Astrocyte (in vitro differentiated cells and primary cell): ENCODE measurements at regions not wholly inside any gene's neighbourhood (a gene's known extent, or its start where the extent isn't known, plus 50 kb on each side); places are given as distances from the start of the nearest gene placed in this dataset.

Experiments used
- DNase-seq: peaks from one replicate; pipeline ENCODE4 v3.0.0-alpha.2; 2010; ENCODE audit warnings: low read depth
- FAIRE-seq: peaks from 2 replicates; lab custom pipeline; 2011; peaks lifted over from hg19 to GRCh38; lab: Jason Lieb, UNC
- H2AFZ ChIP-seq: 2 replicates; pipeline ENCODE4 v1.6.0; 2012; ENCODE audit warnings: low read depth, low read length, inconsistent platforms
- H3K27ac ChIP-seq: 2 replicates; pipeline ENCODE4 v1.5.1; 2011; ENCODE audit warnings: low read depth, low read length, inconsistent platforms
- H3K27me3 ChIP-seq: 2 replicates; pipeline ENCODE4 v1.6.0; 2011; ENCODE audit warnings: low read length, inconsistent platforms; ENCODE audit not compliant: insufficient read depth
- H3K36me3 ChIP-seq: 2 replicates; pipeline ENCODE4 v1.5.1; 2011; ENCODE audit warnings: low read length, inconsistent platforms; ENCODE audit not compliant: insufficient read depth
- H3K4me1 ChIP-seq: 2 replicates; pipeline ENCODE4 v1.5.1; 2011; ENCODE audit warnings: low read length, inconsistent platforms; ENCODE audit not compliant: insufficient read depth
- H3K4me2 ChIP-seq: 2 replicates; pipeline ENCODE4 v1.6.0; 2012; ENCODE audit warnings: low read length, inconsistent platforms
- H3K4me3 ChIP-seq: 2 replicates; pipeline ENCODE4 v1.5.1; 2011; ENCODE audit warnings: low read depth, mild to moderate bottlenecking, low read length, inconsistent platforms; ENCODE audit not compliant: insufficient read depth
- H3K79me2 ChIP-seq: 2 replicates; pipeline ENCODE4 v1.6.0; 2012; ENCODE audit warnings: mild to moderate bottlenecking, low read length, inconsistent platforms; ENCODE audit not compliant: insufficient read depth
- H3K9ac ChIP-seq: 2 replicates; pipeline ENCODE4 v1.6.0; 2012; ENCODE audit warnings: mild to moderate bottlenecking, low read length, inconsistent platforms
- H3K9me3 ChIP-seq: 2 replicates; pipeline ENCODE4 v1.5.1; 2012; ENCODE audit warnings: low read depth, mild to moderate bottlenecking, low read length, inconsistent platforms; ENCODE audit not compliant: insufficient read depth
- H4K20me1 ChIP-seq: 2 replicates; pipeline ENCODE4 v1.6.0; 2012; ENCODE audit warnings: low read length, inconsistent platforms; ENCODE audit not compliant: insufficient read depth
- H3K27ac Mint-ChIP-seq: one replicate; pipeline ENCODE4 v1.8.0; 2021; ENCODE audit warnings: mild to moderate bottlenecking, mixed read lengths; ENCODE audit not compliant: unreplicated experiment
- H3K27me3 Mint-ChIP-seq: one replicate; pipeline ENCODE4 v1.8.0; 2021; ENCODE audit warnings: low read depth, mixed read lengths; ENCODE audit not compliant: unreplicated experiment
- H3K36me3 Mint-ChIP-seq: one replicate; pipeline ENCODE4 v1.8.0; 2021; ENCODE audit warnings: low read depth, mixed read lengths; ENCODE audit not compliant: unreplicated experiment
- H3K4me1 Mint-ChIP-seq: one replicate; pipeline ENCODE4 v1.8.0; 2021; ENCODE audit warnings: low read depth, mixed read lengths; ENCODE audit not compliant: unreplicated experiment
- H3K4me3 Mint-ChIP-seq: one replicate; pipeline ENCODE4 v1.8.0; 2021; ENCODE audit warnings: mild to moderate bottlenecking, moderate library complexity, mixed read lengths; ENCODE audit not compliant: unreplicated experiment
- H3K9me3 Mint-ChIP-seq: one replicate; pipeline ENCODE4 v1.8.0; 2021; ENCODE audit warnings: mild to moderate bottlenecking, mixed read lengths; ENCODE audit not compliant: unreplicated experiment
- EZH2 ChIP-seq: IDR thresholded peaks from 2 replicates; pipeline ENCODE4 v1.6.1; 2012; ENCODE audit warnings: mild to moderate bottlenecking, low read length, inconsistent platforms; ENCODE audit not compliant: insufficient read depth
- TF ChIP-seq, protein P1 (sequence below): IDR thresholded peaks from 2 replicates; pipeline ENCODE4 v1.5.1; 2011; ENCODE audit warnings: low read depth, mild to moderate bottlenecking, inconsistent platforms, low read length, moderate library complexity; ENCODE audit not compliant: insufficient read depth

DNA sequence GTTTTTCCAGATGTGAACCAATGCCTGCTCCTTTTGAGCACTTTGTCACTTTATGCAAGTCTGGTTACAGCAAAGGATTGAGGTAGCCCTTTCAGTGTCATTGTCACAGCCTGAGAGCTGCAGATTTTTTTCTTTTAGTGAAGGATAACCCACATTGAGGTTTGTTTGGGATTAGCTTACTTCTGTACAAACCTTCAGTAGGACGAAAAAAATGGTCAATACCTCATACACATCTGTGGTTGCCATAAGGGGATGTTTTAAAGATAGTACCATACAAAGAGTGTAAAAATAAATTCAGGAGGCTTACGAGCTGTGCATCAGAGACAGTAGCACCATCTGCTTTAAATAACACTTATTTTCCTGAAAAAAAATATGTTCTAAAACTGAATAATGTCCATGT is 566.0 kb downstream of the AJAP1 start:
- H3K36me3 Mint-ChIP-seq = no peaks in the 10 kb centered on the region
- DNase-seq (no peak), FAIRE-seq (no peak)
- Histone ChIP-seq H3K9me3 (peaks cover 11% of the 10 kb centered on the region), H3K27ac (no peak overlapping the region), H4K20me1 (no peaks in the 10 kb centered on the region), H3K27me3 (no peaks in the 10 kb centered on the region), H3K9ac (no peak overlapping the region), H2AFZ (no peak overlapping the region), H3K36me3 (no peaks in the 10 kb centered on the region), H3K79me2 (no peaks in the 10 kb centered on the region), H3K4me2 (no peak overlapping the region), H3K4me1 (no peaks in the 10 kb centered on the region), H3K4me3 (no peak overlapping the region)
- peaks cover 46% of the 10 kb centered on the region for H3K27me3 Mint-ChIP-seq
- no peaks in the 10 kb centered on the region for H3K4me1 Mint-ChIP-seq
- no peak overlapping the region for H3K4me3 Mint-ChIP-seq
- H3K9me3 Mint-ChIP-seq = peaks cover 4% of the 10 kb centered on the region
- no peak overlapping the region for H3K27ac Mint-ChIP-seq
- TF ChIP-seq EZH2 = no peak
- TF ChIP-seq, protein P1, sequence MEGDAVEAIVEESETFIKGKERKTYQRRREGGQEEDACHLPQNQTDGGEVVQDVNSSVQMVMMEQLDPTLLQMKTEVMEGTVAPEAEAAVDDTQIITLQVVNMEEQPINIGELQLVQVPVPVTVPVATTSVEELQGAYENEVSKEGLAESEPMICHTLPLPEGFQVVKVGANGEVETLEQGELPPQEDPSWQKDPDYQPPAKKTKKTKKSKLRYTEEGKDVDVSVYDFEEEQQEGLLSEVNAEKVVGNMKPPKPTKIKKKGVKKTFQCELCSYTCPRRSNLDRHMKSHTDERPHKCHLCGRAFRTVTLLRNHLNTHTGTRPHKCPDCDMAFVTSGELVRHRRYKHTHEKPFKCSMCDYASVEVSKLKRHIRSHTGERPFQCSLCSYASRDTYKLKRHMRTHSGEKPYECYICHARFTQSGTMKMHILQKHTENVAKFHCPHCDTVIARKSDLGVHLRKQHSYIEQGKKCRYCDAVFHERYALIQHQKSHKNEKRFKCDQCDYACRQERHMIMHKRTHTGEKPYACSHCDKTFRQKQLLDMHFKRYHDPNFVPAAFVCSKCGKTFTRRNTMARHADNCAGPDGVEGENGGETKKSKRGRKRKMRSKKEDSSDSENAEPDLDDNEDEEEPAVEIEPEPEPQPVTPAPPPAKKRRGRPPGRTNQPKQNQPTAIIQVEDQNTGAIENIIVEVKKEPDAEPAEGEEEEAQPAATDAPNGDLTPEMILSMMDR = no peak

DNA sequence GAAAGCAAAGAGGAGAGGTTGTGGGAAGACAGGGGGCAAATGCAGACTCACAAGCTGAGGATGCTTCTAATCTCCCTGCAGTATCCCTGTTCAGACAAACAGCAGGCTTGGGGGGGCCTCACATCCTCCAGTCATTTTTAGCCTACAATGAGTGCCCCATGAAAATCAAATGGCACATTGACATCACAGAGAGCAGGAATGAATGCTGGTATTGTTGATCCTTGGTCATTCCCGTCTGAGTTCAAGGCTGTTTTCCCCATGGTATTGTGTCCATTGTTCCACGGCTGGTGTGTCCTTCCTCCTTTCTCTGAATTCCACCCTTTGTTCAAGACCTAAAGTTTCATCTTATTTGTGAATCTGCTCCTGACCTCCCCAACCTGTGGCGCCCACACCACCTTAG is 545.6 kb downstream of the AJAP1 start:
- no peaks in the 10 kb centered on the region for H3K36me3 Mint-ChIP-seq
- peaks cover 25% of the 10 kb centered on the region for H3K27me3 Mint-ChIP-seq
- Histone ChIP-seq H3K4me2 (no peak overlapping the region), H3K9ac (no peak overlapping the region), H3K36me3 (no peaks in the 10 kb centered on the region), H3K27me3 (no peaks in the 10 kb centered on the region), H4K20me1 (no peaks in the 10 kb centered on the region), H3K27ac (no peak overlapping the region), H2AFZ (no peak overlapping the region), H3K4me3 (no peak overlapping the region), H3K79me2 (no peaks in the 10 kb centered on the region), H3K4me1 (no peaks in the 10 kb centered on the region), H3K9me3 (peaks cover 6% of the 10 kb centered on the region)
- no peak overlapping the region for H3K4me3 Mint-ChIP-seq
- DNase-seq (no peak), FAIRE-seq (no peak)
- no peak overlapping the region for H3K27ac Mint-ChIP-seq
- no peaks in the 10 kb centered on the region for H3K4me1 Mint-ChIP-seq
- no peak for TF ChIP-seq EZH2
- TF ChIP-seq, protein P1 = no peak
- H3K9me3 Mint-ChIP-seq = peaks cover 9% of the 10 kb centered on the region

DNA sequence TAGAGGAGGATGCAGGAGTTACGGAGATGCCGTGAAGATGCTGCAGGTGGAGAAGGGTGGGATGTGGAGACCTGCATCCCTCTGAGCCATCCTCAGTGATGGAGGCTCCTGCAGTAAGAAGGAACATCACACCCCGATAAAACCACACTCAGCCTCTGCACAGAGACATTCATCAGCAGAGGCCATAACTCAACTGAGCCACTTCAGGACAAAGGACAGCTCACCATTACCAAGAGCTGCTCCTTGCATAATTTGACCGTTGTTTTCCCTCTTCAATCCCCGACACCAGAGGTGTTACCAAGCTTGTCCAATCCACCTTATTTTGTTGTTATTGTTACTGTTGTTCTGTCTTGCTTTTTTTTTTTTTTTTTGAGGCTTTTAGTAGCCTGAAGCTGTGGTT is 543.9 kb downstream of the AJAP1 start:
- no peaks in the 10 kb centered on the region for H3K27me3 ChIP-seq

More for the DNA sequence above, 543.9 kb downstream of the AJAP1 start:
- no peaks in the 10 kb centered on the region for H3K36me3 Mint-ChIP-seq
- H3K27me3 Mint-ChIP-seq = peaks cover 24% of the 10 kb centered on the region
- no peaks in the 10 kb centered on the region for H3K4me1 Mint-ChIP-seq
- Histone ChIP-seq H2AFZ (no peak overlapping the region), H3K4me2 (no peak overlapping the region), H4K20me1 (no peaks in the 10 kb centered on the region), H3K4me1 (no peaks in the 10 kb centered on the region), H3K36me3 (no peaks in the 10 kb centered on the region), H3K9ac (no peak overlapping the region), H3K9me3 (peaks cover 3% of the 10 kb centered on the region), H3K27ac (no peak overlapping the region), H3K4me3 (no peak overlapping the region), H3K79me2 (no peaks in the 10 kb centered on the region)
- H3K9me3 Mint-ChIP-seq = peaks cover 9% of the 10 kb centered on the region
- no peak overlapping the region for H3K4me3 Mint-ChIP-seq
- H3K27ac Mint-ChIP-seq = no peak overlapping the region
- FAIRE-seq (no peak), DNase-seq (no peak)
- no peak for TF ChIP-seq EZH2
- TF ChIP-seq, protein P1 = no peak
